ENCODE measurements at regions not wholly inside any gene's neighbourhood (a gene's known extent, or its start where the extent isn't known, plus 50 kb on each side); places are given as distances from the start of the nearest gene placed in this dataset.

GRCh38 chr1:221638595-221638994, 103.3 kb downstream of the DUSP10 start:
- TF ChIP-seq BHLHE40 (IDR thresholded peaks at IDR 0.05; ENCODE audit: borderline replicate concordance) (no peak), FOXA1 (IDR thresholded peaks at IDR 0.05) (no peak), ZNF384 (IDR thresholded peaks at IDR 0.05) (no peak), TARDBP (IDR thresholded peaks at IDR 0.05) (no peak), SP1 (IDR thresholded peaks at IDR 0.05) (no peak), FOXM1 (IDR thresholded peaks at IDR 0.05; ENCODE audit: borderline replicate concordance) (no peak), CTBP1 (IDR thresholded peaks at IDR 0.05; ENCODE audit: borderline replicate concordance) (no peak), FOXK2 (IDR thresholded peaks at IDR 0.05) (no peak)

All from HEK293T (cell line).